HEK293 (cell line): ENCODE measurements at regions not wholly inside any gene's neighbourhood (a gene's known extent, or its start where the extent isn't known, plus 50 kb on each side); places are given as distances from the start of the nearest gene placed in this dataset.

Experiments
- CTCF ChIA-PET: fragments of 350-600 bp; formaldehyde crosslinking; extraction: SDS; loops from one replicate; lab custom pipeline; 2021; ENCODE audit warnings: antibody characterized with exemption; lab: Yijun Ruan, JAX
- POLR2A ChIA-PET: fragments of 300-600 bp; formaldehyde crosslinking; extraction: SDS; loops from one replicate; lab custom pipeline; 2020; ENCODE audit warnings: antibody characterized with exemption, inconsistent platforms; lab: Yijun Ruan, JAX
- H3K27ac ChIP-seq: fragments of 200-500 bp; sonication (Bioruptor generic); 2 replicates; pipeline ENCODE4 v1.5.1; 2014; ENCODE audit warnings: low read depth, low read length, control low read depth, inconsistent platforms; ENCODE audit errors: extremely low read depth
- H3K36me3 ChIP-seq, 2 experiments: fragments of 200-500 bp in 1 of 2; sonication (Bioruptor generic) in 1 of 2; 1 replicate in 1 of 2; 2 replicates in 1 of 2; pipeline ENCODE4 v1.5.1; 2014 to 2017; ENCODE audit warnings: inconsistent platforms in 2 of 2, low read length in 2 of 2; ENCODE audit not compliant: control insufficient read depth in 2 of 2, insufficient read depth in 1 of 2
- H3K4me1 ChIP-seq: fragments of 200-500 bp; sonication (Bioruptor generic); 2 replicates; pipeline ENCODE4 v1.5.1; 2014; ENCODE audit warnings: mild to moderate bottlenecking, low read length, inconsistent platforms; ENCODE audit not compliant: control insufficient read depth, insufficient read depth
- H3K4me3 ChIP-seq: 2 replicates; pipeline ENCODE4 v1.5.1; 2011; ENCODE audit warnings: low read depth, mild to moderate bottlenecking, control low read depth, low read length, moderate library complexity
- H3K9me3 ChIP-seq: fragments of 200-500 bp; sonication (Bioruptor generic); 2 replicates; pipeline ENCODE4 v1.5.1; 2014; ENCODE audit warnings: low read depth, low read length, inconsistent platforms; ENCODE audit not compliant: control insufficient read depth, insufficient read depth
- HOXC10 ChIP-seq: sonication (generic); formaldehyde crosslinking; IDR thresholded peaks from 2 replicates; pipeline ENCODE4 v1.8.1; 2023; ENCODE audit warnings: mild to moderate bottlenecking, missing genetic modification reagents
- REST ChIP-seq: fragments of 450-650 bp; formaldehyde crosslinking; IDR thresholded peaks from 2 replicates; pipeline ENCODE4 v1.5.1; 2016; ENCODE audit warnings: missing biosample characterization, missing genetic modification characterization
- SCRT1 ChIP-seq: fragments of 450-650 bp; formaldehyde crosslinking; IDR thresholded peaks from 2 replicates; pipeline ENCODE4 v1.5.1; 2016; ENCODE audit warnings: missing biosample characterization, missing genetic modification characterization, borderline replicate concordance
- ZBTB20 ChIP-seq: fragments of 450-650 bp; formaldehyde crosslinking; IDR thresholded peaks from 2 replicates; pipeline ENCODE4 v1.5.1; 2016; ENCODE audit warnings: missing biosample characterization, missing genetic modification characterization
- ZEB2 ChIP-seq: fragments of 450-650 bp; formaldehyde crosslinking; IDR thresholded peaks from 2 replicates; pipeline ENCODE4 v1.5.1; 2016; ENCODE audit warnings: missing biosample characterization, missing genetic modification characterization
- ZFP69B ChIP-seq: fragments of 450-650 bp; formaldehyde crosslinking; IDR thresholded peaks from 2 replicates; pipeline ENCODE4 v1.5.1; 2016; ENCODE audit warnings: missing biosample characterization, missing genetic modification characterization
- ZNF155 ChIP-seq: fragments of 450-650 bp; formaldehyde crosslinking; IDR thresholded peaks from 2 replicates; pipeline ENCODE4 v1.5.1; 2016; ENCODE audit warnings: missing biosample characterization, missing genetic modification characterization
- ZNF223 ChIP-seq: fragments of 450-650 bp; formaldehyde crosslinking; IDR thresholded peaks from 2 replicates; pipeline ENCODE4 v1.5.1; 2016; ENCODE audit warnings: missing biosample characterization, missing genetic modification characterization
- ZNF239 ChIP-seq: fragments of 450-650 bp; formaldehyde crosslinking; IDR thresholded peaks from 2 replicates; pipeline ENCODE4 v1.5.1; 2016; ENCODE audit warnings: missing biosample characterization, missing genetic modification characterization
- ZNF280C ChIP-seq: fragments of 450-650 bp; formaldehyde crosslinking; IDR thresholded peaks from 2 replicates; pipeline ENCODE4 v1.5.1; 2016; ENCODE audit warnings: missing biosample characterization, missing genetic modification characterization
- ZNF324 ChIP-seq: fragments of 450-650 bp; formaldehyde crosslinking; IDR thresholded peaks from 2 replicates; pipeline ENCODE4 v1.5.1; 2016; ENCODE audit warnings: missing biosample characterization, missing genetic modification characterization
- ZNF391 ChIP-seq: fragments of 450-650 bp; formaldehyde crosslinking; IDR thresholded peaks from 2 replicates; pipeline ENCODE4 v1.5.1; 2016; ENCODE audit warnings: low read depth, missing biosample characterization, missing genetic modification characterization, borderline replicate concordance
- ZNF501 ChIP-seq: fragments of 450-650 bp; formaldehyde crosslinking; IDR thresholded peaks from 2 replicates; pipeline ENCODE4 v1.5.1; 2016; ENCODE audit warnings: missing biosample characterization, missing genetic modification characterization
- ZNF530 ChIP-seq: fragments of 450-650 bp; formaldehyde crosslinking; IDR thresholded peaks from 2 replicates; pipeline ENCODE4 v1.5.1; 2016; ENCODE audit warnings: low read depth, missing biosample characterization, missing genetic modification characterization
- ZNF768 ChIP-seq: fragments of 450-650 bp; formaldehyde crosslinking; IDR thresholded peaks from 2 replicates; pipeline ENCODE4 v1.5.1; 2018; ENCODE audit warnings: missing biosample characterization, mild to moderate bottlenecking, missing genetic modification characterization
- TF ChIP-seq, protein P1 (sequence below): fragments of 450-650 bp; formaldehyde crosslinking; IDR thresholded peaks from 2 replicates; pipeline ENCODE4 v1.5.1; 2016; ENCODE audit warnings: missing biosample characterization, missing genetic modification characterization
- TF ChIP-seq, protein P2 (sequence below): fragments of 450-650 bp; formaldehyde crosslinking; IDR thresholded peaks from 2 replicates; pipeline ENCODE4 v1.5.1; 2017; ENCODE audit warnings: missing biosample characterization, missing genetic modification characterization

- no peak overlapping the region; the same call in 1 of the 2 replicates for H3K27ac ChIP-seq
- no peaks in the 10 kb centered on the region for H3K36me3 ChIP-seq
- POLR2A ChIA-PET: no interaction called here
- CTCF ChIA-PET: interaction anchor here (1.1 kb wide), 1 partner anchor 26 kb away, joined by 3 read pairs; no protein-coding TSS in a partner anchor
- H3K4me3 ChIP-seq: no peak overlapping the region
- H3K4me1 ChIP-seq: peaks cover 62% of the 10 kb centered on the region
- H3K9me3 ChIP-seq: no peaks in the 10 kb centered on the region
- TF ChIP-seq ZBTB20 (no peak), REST (tag by site-specific recombination) (no peak)
- TF ChIP-seq, all 188 proteins: peak for 0
Measured at GRCh38 chr2:38439863-38440262, 62.8 kb upstream of the ATL2 start.

DNA sequence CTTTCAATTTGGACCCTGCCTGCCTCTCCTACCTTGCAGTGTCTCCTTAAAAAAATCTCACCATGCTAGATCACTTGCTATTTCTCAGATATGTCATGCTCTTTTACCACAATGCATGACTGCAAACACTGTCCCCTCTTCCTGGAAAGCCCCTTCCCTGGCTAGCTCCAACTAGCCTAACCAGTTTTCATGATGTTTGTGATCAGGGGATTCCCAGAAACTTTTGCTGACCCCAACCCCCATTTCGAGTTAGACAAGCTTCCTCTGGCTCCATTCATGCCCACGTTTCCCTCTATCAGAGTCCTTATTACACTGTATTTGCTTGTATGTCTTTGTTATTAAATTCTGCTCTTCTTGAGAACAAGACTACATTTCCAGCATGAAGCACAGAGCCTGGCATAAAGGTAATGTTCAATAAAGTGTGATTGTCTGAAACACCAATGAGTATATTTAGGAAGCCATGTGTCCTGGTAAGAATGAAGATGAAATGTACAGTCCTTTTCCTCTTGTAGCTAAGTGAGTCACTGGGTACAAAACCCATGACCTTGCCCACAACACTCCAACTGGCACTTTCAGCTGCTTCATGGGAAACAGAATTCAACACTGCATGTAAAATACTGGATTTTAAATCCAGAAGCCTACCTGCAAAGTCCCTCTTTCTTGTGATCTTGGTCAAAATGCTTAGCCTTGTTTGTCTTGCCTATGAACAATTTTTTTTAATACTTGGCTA, 62.0 kb upstream of the ATL2 start:
- no peaks in the 10 kb centered on the region for H3K36me3 ChIP-seq
- ChIA-PET CTCF (interaction anchor here (0.6 to 1.1 kb wide), 2 partner anchors 27 to 69 kb away, joined by 3 to 4 read pairs; no protein-coding TSS in a partner anchor), POLR2A (no interaction called here)
- no peak overlapping the region; the same call in 1 of the 2 replicates for H3K27ac ChIP-seq
- H3K9me3 ChIP-seq: no peaks in the 10 kb centered on the region
- TF ChIP-seq, protein P1, sequence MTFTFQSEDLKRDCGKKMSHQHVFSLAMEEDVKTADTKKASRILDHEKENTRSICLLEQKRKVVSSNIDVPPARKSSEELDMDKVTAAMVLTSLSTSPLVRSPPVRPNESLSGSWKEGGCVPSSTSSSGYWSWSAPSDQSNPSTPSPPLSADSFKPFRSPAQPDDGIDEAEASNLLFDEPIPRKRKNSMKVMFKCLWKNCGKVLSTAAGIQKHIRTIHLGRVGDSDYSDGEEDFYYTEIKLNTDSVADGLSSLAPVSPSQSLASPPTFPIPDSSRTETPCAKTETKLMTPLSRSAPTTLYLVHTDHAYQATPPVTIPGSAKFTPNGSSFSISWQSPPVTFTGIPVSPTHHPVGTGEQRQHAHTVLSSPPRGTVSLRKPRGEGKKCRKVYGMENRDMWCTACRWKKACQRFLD (tag by site-specific recombination): no peak
- no peak for TF ChIP-seq ZNF391 (tag by site-specific recombination)
- TF ChIP-seq ZNF239: no peak
- no peak for TF ChIP-seq ZNF530 (tag by site-specific recombination)
- TF ChIP-seq ZFP69B (tag by site-specific recombination): no peak
- no peak for TF ChIP-seq ZNF768 (tag by site-specific recombination)
- TF ChIP-seq ZNF155 (tag by site-specific recombination): no peak
- no peak for TF ChIP-seq SCRT1 (tag by site-specific recombination)
- TF ChIP-seq HOXC10: no peak
- TF ChIP-seq ZNF280C (tag by site-specific recombination): no peak
- no peak for TF ChIP-seq ZNF501 (tag by site-specific recombination)
- no peak for TF ChIP-seq ZEB2 (tag by site-specific recombination)
- TF ChIP-seq ZNF223 (tag by site-specific recombination): no peak
- no peak for TF ChIP-seq ZNF324 (tag by site-specific recombination)
- TF ChIP-seq, protein P2, sequence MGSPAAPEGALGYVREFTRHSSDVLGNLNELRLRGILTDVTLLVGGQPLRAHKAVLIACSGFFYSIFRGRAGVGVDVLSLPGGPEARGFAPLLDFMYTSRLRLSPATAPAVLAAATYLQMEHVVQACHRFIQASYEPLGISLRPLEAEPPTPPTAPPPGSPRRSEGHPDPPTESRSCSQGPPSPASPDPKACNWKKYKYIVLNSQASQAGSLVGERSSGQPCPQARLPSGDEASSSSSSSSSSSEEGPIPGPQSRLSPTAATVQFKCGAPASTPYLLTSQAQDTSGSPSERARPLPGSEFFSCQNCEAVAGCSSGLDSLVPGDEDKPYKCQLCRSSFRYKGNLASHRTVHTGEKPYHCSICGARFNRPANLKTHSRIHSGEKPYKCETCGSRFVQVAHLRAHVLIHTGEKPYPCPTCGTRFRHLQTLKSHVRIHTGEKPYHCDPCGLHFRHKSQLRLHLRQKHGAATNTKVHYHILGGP (tag by site-specific recombination): no peak
- H3K4me3 ChIP-seq: no peak overlapping the region
- peaks cover 57% of the 10 kb centered on the region for H3K4me1 ChIP-seq
